ENCODE measurements at regions not wholly inside any gene's neighbourhood (a gene's known extent, or its start where the extent isn't known, plus 50 kb on each side); places are given as distances from the start of the nearest gene placed in this dataset.

DNA sequence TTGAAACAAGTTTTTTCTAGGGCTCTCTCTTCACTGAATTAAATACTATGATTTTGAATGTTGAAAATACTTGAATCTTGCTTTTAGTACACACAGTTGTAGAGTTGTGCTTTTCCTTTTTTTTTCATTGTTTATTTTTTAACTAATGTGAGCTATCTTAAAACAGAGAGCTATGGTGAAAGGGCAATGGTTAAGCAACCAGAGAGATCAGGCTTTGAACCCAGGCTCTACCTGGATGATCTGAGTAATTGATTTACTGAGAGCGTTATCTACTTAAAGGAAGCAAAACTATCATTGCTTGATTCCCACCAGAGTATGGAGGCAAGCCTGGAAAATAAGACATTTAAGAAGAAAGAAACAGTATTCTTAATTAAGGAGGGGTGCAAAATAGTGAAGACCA lies 138.6 kb downstream of the DUSP6 start:
- Histone ChIP-seq H3K27me3 (ENCODE audit: control insufficient read depth, insufficient read depth, low read length) (no peaks in the 10 kb centered on the region), H3K4me3 (ENCODE audit: low read depth, low read length) (no peak overlapping the region), H3K36me3 (ENCODE audit: control insufficient read depth, insufficient read depth, low read length) (no peaks in the 10 kb centered on the region)
- no peak for DNase-seq (ENCODE audit: low read depth)
- TF ChIP-seq CTCF (IDR thresholded peaks at IDR 0.05; ENCODE audit: insufficient read depth, low read length, poor library complexity, severe bottlenecking): no peak

GRCh38 chr12:89213139-89213538 lies 139.2 kb downstream of the DUSP6 start:
- no peak for TF ChIP-seq CTCF (IDR thresholded peaks at IDR 0.05; ENCODE audit: insufficient read depth, low read length, poor library complexity, severe bottlenecking)
- Histone ChIP-seq H3K4me3 (ENCODE audit: low read depth, low read length) (no peak overlapping the region), H3K36me3 (ENCODE audit: control insufficient read depth, insufficient read depth, low read length) (no peaks in the 10 kb centered on the region), H3K27me3 (ENCODE audit: control insufficient read depth, insufficient read depth, low read length) (no peaks in the 10 kb centered on the region)
- no peak for DNase-seq (ENCODE audit: low read depth)

GRCh38 chr12:89212339-89212771 lies 139.9 kb downstream of the DUSP6 start:
- no peak for DNase-seq (ENCODE audit: low read depth)
- Histone ChIP-seq H3K36me3 (ENCODE audit: control insufficient read depth, insufficient read depth, low read length) (no peaks in the 10 kb centered on the region), H3K4me3 (ENCODE audit: low read depth, low read length) (no peak overlapping the region), H3K27me3 (ENCODE audit: control insufficient read depth, insufficient read depth, low read length) (no peaks in the 10 kb centered on the region)
- no peak for TF ChIP-seq CTCF (IDR thresholded peaks at IDR 0.05; ENCODE audit: insufficient read depth, low read length, poor library complexity, severe bottlenecking)

DNA sequence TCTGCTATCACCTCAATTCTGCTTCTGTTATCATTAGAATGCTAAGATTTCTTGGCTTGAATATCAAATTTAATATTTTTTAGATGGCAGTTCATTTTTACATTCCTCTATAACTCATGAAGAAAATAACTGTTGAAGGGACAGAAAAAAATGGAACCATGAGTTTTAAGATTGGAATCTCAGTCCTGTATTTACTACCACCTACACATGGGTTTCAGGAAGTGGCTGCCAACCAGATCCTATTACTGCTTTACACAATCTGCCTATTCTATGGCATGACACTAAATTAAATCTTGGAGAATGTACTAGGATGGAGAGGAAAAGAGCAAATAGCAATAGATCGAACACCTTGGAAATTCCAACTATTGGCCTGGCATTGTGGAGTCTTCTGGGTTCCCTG lies 140.8 kb downstream of the DUSP6 start:
- H3K27me3 ChIP-seq (ENCODE audit: control insufficient read depth, insufficient read depth, low read length): no peaks in the 10 kb centered on the region
- H3K36me3 ChIP-seq (ENCODE audit: control insufficient read depth, insufficient read depth, low read length): no peaks in the 10 kb centered on the region
- no peak for TF ChIP-seq CTCF (IDR thresholded peaks at IDR 0.05; ENCODE audit: insufficient read depth, low read length, poor library complexity, severe bottlenecking)
- H3K4me3 ChIP-seq (ENCODE audit: low read depth, low read length): no peak overlapping the region
- no peak for DNase-seq (ENCODE audit: low read depth)

DNA sequence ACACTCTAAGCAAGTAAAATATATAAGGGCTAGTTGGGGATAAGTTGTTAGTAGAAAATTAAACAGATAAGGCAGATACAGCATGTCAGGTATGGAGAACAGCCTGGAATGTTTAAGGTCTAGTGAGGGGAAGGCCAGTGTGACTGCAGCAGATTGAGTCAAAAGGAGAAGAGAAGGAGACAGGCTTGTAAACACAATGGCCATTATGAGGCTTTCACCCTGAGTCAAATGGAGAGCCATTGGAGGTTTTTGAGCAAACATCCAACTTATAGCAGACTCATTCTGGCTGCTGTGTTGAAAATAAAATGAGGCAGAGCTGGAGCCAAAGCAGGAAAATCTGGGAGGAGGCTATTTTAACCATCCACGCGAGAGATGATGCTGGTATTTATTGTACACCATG lies 142.0 kb downstream of the DUSP6 start:
- no peaks in the 10 kb centered on the region for H3K36me3 ChIP-seq (ENCODE audit: control insufficient read depth, insufficient read depth, low read length)
- TF ChIP-seq CTCF (IDR thresholded peaks at IDR 0.05; ENCODE audit: insufficient read depth, low read length, poor library complexity, severe bottlenecking): no peak
- no peak for DNase-seq (ENCODE audit: low read depth)
- no peaks in the 10 kb centered on the region for H3K27me3 ChIP-seq (ENCODE audit: control insufficient read depth, insufficient read depth, low read length)
- H3K4me3 ChIP-seq (ENCODE audit: low read depth, low read length): no peak overlapping the region

GRCh38 chr12:89208661-89209096 lies 143.6 kb downstream of the DUSP6 start:
- DNase-seq (ENCODE audit: low read depth): no peak
- Histone ChIP-seq H3K36me3 (ENCODE audit: control insufficient read depth, insufficient read depth, low read length) (no peaks in the 10 kb centered on the region), H3K27me3 (ENCODE audit: control insufficient read depth, insufficient read depth, low read length) (no peaks in the 10 kb centered on the region), H3K4me3 (ENCODE audit: low read depth, low read length) (no peak overlapping the region)
- no peak for TF ChIP-seq CTCF (IDR thresholded peaks at IDR 0.05; ENCODE audit: insufficient read depth, low read length, poor library complexity, severe bottlenecking)

Data from kidney epithelial cell (primary cell).